HG03039 (cell line): ENCODE measurements at regions not wholly inside any gene's neighbourhood (a gene's known extent, or its start where the extent isn't known, plus 50 kb on each side); places are given as distances from the start of the nearest gene placed in this dataset.
A peak's percentile ranks its signal among the peaks of the same experiment; 100 is the strongest.

Experiments used
- ATAC-seq: cut with Tn5 transposase; IDR thresholded peaks from one replicate; pipeline ENCODE4 v1.9.1; 2021; ENCODE audit warnings: mild to moderate bottlenecking, moderate library complexity; ENCODE audit not compliant: unreplicated experiment

DNA sequence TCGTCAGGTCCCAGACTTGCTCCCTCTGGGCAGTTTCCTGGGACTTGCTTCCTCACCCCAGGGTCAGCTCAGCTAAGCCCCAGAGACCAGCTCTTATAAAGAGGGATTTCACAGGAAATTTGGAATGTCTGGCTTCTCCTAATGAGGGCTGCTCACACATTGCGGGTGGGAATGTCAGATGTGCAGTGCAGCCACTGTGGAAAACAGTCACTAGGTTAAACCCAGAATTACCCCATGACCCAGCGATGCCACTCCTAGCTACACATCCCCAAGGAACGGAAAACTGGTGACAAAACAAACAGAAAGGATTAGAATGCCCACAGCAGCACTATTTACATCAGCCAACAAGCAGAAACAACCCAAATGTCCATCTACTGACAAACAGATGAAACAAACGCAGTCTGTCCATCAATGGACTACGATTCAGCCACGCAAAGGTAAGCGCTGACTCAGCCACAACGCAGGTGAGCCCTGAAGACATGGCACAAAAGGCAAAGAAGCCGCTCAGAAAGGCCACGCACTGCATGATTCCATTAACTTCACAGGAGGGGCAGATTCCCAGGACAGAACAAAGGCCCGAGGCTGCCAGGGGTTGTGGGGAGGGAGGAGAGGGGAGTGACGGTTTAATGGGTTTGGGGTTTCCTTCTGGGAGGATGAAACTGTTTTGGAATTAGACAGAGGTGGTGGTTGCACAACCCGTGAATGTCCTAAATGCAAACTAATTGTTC, 63.0 kb downstream of the NCOR2 start:
- ATAC-seq: no peak

DNA sequence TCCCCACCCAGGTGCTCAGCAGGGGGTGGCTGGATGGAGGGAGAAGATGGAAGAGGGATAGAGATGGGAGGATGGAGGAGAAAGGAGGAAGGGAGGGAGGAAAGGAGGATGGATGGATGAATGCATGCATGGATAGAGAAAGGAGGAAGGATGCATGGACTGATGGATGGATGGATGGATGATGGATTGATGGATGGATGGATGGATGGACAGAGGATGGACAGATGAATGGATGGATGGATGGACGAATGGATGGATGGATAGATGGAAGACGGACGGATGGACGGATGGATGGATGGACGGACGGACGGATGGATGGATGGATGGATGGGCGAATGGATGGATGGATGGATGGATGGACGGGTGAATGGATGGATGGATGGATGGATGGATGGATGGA, 64.1 kb downstream of the NCOR2 start:
- ATAC-seq: no peak

DNA sequence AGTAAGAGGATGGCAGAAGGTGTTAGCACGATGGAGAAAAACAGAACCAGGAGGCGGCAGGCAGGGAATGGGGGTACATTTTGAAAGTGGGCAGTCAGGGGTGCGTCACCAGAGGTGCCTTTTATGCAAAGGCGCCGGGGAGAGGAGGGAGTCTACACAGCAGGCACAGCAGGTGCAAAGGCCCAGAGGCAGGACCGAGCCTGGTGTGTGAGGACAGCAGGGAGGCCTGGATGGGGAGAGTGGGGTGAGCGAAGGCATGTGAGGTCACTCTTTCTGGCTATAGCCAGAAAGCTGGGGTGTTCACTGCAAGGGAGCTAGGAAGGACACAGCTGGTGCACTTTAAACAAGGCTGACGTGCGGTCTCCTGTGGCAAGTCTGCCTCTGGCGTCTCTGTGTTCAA, 65.0 kb downstream of the NCOR2 start:
- no peak for ATAC-seq

DNA sequence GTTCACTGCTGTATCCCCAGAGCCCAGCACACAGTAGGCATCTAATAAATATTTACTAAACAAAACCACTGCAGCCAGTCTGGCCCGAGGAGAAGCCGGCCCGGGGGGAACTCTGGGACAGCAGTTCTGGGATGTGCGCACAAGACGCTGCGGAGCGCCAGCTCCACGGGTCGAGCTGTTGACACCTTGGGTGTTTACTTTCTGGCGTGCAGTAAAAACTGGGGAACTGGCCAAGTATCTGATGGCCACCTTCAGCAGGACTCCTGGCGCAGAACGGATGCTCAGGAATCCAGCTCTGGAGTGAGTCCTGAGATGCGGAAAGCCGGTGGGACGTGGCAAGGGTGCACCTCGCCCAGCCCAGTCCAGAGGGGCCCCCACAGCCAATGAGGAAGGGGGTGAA, 65.6 kb downstream of the NCOR2 start:
- ATAC-seq: no peak

DNA sequence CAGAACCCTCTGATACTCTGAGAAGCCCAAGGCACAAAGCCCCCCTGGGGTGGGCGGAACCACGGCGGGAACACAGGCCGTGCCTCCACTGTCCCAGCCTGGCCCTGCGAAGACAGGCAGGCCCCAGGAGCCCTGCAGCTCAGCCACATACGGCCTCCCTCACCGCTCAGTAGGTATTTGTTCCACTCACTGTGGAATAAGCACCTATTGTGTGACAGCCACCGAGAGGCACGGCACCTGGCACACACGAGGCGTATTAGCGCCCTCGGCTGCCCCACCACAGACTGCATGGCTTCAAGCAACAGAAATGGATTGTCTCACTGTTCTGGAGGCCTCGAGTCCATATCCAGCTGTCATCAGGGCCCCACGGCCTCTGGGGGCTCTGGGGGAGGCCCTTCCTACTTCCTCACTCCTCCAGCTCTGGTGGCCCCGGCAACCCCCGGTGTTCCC, 66.3 kb downstream of the NCOR2 start:
- no peak for ATAC-seq

DNA sequence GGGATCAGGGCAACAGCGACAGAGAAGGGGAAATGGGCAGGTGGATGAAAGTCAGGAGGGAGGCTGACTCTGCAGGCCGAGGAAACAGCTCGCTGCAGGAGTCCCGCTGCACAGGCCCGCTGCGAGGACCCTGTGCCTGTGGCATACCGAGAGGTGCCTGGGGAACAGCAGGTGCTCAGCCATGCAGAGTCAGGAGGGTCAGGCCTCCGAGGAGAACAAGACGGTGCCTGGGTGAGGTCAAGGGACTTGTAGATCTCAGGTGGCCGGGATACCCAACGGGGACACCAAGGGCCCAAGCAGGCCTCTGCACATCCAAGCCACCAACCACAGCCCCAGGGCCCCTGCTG, 67.5 kb downstream of the NCOR2 start:
- ATAC-seq: no peak

DNA sequence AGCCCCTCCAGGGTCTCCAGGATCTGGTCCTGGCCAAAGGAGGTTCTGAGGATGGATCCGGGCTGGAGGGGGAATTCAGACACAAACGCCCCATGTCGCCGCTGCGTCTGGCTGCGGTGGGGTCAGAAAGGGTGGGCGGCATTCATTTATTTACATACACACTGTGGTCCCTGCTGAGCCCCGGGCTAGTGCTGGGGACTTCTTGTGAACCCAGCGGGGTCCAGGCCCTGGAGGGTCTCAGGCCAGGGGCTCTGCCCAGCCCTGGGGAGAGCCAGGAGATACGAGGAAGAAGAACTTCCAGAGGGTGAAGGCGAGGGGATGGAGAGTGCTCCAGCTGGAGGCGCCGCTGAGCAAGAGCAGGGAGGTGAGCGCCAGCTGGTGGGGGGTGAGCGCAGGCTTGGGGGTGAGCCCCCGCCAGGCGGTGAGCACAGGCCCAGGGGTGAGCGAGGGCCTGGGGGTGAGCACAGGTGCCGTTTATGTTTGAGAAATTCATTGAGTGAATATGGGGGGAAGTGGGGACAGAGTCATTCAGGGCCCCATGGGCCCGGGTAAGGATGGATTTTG, 68.1 kb downstream of the NCOR2 start:
- no peak for ATAC-seq

DNA sequence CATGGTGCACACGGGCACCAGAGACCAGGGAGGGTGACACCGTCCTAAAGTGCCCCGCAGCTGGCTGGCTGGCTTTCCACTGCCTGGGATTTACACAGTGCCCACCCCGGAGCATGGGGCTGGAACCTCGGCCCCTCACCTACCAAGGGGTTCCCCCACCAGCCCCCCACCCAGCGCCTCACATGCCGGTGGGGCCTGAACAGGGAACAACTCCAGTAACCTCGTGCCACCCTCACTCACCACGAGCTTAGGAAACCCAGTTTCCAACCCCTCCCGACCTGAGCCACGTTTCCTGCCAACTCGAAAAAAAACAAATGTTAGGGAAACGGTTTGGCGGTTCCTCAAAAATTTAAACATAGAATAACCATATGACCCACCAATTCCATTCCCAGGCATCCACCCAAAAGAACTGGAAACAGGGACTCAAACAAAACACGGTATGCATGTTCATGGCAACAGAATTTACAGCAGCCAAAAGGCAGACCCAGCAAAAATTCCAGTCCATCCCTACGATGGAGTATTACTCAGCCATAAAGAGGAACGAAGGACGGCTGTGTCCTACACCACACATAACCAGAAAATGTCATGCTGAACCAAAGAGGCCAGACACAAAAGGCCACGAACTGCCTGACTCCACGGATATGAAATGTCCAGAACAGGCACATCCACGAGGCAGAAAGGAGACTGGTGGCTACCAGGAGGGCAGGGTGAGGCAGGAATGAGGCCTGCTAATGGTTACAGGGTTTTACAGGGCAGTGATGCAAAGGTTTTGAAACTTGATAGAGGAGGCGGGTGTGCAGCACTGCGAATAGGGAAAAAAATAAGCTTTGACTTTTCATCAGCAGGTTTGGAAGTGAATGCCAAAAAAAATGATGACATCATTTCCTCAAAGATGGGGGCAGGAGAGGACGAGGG, 68.9 kb downstream of the NCOR2 start:
- ATAC-seq: no peak

DNA sequence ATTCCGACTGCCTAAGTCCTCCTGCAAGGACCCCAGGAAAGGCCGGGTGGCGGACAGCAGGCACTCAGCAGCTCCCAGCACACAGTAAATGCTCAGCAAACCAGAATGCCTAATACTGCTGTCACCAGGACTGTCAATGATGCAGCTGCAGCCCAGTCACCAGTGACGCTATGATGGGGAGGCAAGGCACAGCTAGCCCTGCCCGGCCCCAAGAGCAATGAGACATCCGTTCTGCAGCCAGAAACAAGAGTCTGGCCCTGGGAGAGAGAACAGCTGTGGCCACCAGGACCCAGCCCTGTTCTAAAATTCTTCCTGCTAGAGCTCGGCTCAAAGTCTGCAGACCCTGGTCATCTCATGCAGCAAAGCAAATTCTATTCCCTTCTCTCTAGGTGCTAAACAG, 69.8 kb downstream of the NCOR2 start:
- no peak for ATAC-seq

DNA sequence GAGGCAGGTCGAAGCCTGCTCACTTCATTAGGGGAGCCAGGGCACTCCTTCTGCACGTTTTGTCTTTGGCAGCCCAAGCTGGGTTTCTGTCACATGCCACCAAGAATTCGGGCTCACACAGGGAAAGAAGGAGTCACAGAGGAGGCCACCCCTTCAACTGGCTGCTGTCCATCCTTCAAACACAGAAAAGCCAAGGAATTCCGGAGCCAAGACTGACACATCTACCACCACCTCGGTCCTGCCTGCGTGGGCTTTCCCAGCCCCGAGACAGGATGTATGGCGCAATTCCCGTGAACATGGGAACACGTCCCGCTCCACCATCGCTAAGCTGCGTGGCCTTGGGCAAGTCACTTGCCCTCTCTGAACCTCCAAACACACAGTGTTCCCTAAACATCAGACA, 70.4 kb downstream of the NCOR2 start:
- ATAC-seq: no peak

DNA sequence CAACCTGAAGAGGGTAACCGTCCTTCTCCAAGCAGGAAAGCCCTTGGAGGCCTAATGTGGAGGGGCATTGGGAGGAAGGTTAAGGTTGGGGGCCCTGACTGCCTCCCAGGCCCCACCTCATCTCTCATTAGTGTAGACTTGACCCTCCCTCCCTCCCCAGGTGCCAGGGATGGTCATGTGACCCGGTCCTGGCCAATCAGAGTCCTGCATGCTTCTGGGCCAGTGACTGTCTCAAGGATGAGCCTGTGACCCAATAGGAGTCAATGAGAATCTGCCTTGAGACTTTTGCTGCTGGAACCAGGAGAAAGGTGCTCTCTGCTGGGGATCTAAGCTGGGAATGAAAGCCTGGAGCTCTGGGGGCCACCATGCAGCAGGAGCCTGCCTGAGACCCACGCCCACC, 70.8 kb downstream of the NCOR2 start:
- no peak for ATAC-seq

DNA sequence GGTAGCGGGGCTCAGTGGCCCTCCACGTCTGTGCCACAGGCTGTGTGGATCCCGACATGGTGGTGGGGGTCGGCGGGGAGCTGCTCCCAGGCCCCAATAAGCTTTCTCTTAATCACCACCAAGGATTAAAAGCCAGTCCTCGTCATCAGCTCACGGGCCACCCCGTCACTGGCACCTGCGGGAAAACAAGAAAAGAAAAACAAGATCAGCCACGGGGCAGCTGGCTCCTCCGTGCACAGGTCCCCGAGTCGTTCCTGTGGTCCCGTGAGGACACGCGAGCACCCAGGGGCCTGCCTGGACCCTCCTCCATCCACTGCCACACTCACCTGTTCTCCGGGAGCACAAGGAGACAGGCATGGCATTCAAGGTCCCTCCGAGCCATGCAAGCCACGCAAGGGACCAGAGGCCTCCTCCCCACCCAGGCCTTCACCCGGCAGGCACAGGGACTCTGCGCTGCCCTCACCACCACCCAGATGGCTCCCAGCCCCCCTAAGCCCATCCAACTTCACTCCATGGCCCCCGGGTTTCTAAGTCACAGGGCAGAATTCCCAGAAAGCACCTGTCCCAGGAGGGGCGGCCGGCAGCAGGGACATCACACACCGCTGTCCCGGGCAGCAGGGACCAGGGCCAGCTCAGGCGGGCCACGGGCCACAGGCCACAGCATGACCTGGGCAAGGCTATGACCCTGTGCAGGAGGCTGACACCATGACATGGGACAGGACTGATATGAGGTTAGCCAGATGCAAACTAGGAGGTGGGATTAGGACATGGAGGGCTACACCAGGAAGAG, 72.0 kb downstream of the NCOR2 start:
- ATAC-seq: no peak

DNA sequence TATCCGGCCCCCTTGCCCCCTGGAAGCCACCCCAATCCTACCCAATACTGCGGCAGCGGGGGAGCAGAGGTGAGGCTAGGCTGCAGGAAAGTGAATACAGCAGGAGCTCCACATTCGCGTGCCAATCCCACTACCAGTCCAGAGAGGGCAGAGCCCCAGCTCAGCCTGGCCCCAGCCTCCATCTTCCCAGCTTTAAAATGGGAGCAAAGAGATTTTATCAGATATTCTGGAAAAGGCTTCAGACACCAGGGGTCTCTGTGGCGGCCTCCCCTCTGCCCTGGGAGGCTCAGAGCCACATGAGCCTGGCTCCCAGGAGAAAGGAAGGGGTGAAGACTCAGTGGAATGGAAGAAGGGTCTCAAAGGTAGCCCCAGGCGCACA, 72.7 kb downstream of the NCOR2 start:
- ATAC-seq: no peak

DNA sequence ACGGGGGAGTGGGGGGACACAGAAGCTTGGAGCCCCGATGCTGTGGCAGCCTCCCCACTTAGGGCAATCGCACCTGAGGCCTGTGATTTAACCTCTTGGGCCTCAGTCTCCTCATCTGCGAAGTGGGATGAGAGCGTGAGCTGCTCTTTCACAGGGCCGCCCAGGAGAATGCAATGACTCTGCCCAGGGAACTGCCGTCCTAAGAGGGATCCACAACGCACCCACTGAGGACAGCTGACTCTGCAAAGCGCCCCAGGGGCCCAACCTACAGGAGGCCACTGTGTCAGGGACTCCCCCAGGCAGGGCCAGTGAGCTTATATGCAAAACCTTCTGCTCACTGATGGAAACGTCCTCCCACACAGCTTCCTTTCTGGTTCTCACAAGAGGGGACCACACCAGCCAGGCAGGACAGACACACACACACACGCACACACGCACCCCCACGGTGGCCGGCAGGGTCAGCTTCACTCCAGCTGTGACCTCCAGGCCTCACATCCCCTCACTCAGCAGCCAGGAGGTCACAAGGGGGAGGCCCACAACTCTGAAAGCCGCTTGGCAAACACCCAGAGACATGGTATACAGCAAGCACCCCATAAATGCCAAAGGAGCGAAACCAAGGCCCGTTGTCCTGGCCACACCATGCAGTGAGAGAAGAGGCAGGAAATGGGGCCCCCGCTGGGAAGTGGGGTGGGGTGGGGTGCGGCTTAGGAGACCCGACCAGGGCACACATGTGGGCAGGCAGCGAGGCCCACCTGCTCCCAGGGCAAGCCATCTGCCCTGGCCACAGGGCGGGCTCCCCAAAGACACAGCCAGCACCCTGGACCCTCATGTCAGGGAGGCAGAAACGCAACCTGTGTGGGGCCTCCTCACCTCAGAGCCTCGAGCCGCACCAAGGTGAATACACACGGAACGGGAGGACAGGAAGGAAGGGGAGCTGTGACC, 73.3 kb downstream of the NCOR2 start:
- peak; percentile 88 for ATAC-seq

DNA sequence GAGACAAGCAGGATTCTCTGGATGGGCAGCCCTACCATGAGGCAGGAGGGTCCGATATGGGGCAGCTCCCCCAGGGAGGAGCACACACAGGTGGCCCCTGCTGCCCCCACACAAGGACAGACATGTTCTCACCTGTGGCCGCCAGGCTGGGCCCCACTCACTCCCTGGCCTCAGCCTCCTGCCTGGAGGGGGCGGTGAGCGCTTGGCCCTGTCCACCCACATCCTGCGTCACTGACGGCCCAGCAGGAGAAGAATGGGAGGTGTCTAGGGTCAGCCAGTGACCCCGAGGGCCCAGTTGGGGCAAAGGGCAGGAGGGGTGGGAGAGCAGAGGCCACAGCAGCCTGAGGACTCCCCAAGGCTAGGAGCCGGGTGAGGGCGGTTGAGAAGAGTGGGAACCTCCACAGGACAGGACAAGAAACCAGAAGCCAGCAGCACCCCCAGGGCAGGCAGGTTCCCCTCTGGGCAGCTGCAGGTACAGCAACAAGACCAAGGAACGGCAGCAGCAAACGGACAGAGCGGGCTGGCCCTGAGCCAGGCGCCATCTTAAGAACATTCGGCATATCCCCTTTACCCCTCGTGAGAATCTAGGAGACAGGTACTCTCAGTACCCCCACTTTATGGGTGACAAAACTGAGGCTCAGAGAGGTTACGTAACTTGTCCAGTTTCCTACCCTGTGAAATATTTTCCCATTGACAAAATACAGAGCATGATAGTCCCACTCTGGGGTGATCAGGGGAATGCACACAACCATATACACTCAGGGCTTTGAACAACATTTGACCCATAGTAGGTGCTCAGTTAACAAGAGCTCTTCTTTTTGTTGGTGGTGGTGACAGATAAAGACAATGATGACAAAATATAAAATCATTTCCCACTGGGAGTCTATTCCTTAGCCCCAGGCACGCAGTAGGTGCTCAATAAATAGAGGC, 74.3 kb downstream of the NCOR2 start:
- ATAC-seq: no peak

DNA sequence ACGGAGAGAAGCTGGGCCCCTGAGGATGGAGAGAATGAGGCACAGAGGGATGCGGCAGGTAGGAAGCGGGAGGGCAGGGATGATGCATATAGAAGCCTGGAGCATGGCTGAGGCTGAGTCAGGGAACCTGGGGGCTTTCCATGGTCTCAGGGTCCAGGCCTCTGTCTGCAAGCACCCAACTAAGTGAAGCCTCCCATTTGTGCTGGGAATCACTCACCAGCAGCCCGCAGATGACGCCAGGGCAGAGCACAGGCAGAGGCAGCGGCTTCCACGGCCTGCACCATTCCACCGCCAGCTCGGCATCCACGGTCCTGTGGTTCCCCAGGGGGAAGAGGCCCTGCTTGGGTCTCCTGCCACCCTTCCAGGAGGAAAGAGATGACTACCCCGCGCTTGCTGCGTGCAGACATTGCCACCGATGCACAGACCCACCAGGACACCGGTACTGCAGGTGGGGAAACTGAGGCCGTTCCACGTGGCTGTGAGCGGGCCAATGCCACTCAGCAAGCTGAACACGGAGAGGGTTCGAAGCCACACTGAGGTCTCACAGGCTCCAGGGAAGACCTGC, 75.5 kb downstream of the NCOR2 start:
- ATAC-seq: no peak

DNA sequence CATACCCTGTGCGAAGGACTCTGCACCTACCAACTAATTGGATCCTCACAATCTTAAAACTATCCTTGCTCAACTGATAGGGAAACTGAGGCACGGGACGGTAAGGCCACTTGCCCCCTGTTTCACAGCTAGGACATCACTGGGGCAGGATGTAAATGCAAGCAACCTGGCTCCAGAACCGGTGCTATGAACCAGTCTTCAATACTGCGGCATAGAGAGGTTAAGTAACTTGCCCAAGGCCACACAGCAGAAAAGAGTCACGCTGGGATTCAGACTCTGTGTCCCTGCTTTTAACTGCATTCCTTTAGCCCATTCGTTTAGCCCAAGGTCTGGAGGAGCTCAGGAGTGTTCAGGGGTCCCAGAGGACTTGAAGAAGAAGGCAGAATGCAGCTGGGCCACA, 76.1 kb downstream of the NCOR2 start:
- ATAC-seq: no peak

DNA sequence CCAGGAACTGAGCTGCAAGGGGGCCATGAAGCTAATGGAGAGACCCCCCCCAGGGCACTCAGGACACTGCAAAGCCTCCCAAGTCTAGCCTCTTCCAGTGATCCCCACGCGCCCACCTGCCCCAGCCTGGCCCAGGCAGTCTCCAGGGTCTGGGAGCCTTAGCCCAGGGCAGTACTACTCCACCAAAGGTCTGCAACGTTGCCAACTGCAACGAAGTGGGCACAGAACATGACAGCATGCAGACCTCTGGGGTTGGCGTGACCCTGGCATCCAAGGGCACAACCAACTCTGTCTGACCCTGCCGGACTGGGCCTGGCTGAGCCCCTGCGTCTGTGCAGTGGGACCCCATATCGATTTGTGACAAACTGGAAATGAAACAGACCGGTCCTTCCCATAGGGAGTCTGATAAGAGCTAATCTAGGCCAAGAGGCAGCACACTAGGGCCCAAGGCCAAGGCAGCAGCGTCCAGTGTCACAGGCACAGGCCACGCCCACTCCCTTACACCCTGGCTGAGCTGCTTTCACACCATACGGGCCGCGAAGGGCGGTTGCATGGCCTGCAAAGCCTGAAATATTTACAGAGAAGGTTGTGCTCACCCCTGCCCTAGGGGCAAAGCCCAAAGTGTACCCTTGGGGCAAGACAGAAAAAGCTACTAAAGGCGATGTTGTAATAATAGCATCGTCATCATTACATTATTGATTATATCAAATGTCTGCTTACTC, 76.7 kb downstream of the NCOR2 start:
- no peak for ATAC-seq
